Liver (tissue), 3 donors: ENCODE measurements at regions not wholly inside any gene's neighbourhood (a gene's known extent, or its start where the extent isn't known, plus 50 kb on each side); places are given as distances from the start of the nearest gene placed in this dataset.

Experiments
- CTCF ChIP-seq: fragments of 150-350 bp; IDR thresholded peaks from 2 replicates; pipeline ENCODE4 v1.5.1; 2017; ENCODE audit warnings: improper control_type of control experiment, low read depth, low read length; ENCODE audit not compliant: missing input control
- FOXA1 ChIP-seq: IDR thresholded peaks from 2 replicates; pipeline ENCODE4 v1.6.1; 2016; ENCODE audit warnings: antibody characterized with exemption
- RAD21 ChIP-seq, 2 donors: IDR thresholded peaks; 2 replicates each; pipeline ENCODE4 v1.6.1; 2016; ENCODE audit warnings: antibody characterized with exemption in 2 of 2, mild to moderate bottlenecking in 2 of 2
- REST ChIP-seq: IDR thresholded peaks from 2 replicates; pipeline ENCODE4 v1.6.1; 2016; ENCODE audit warnings: antibody characterized with exemption, mild to moderate bottlenecking
- TAF1 ChIP-seq: conservative IDR thresholded peaks from 2 replicates; pipeline ENCODE4 v1.6.1; 2016; ENCODE audit warnings: antibody characterized with exemption, mild to moderate bottlenecking
- donor health status: healthy.
- donor health status: healthy.

GRCh38 chr9:134492281-134492691 lies 149.3 kb upstream of the COL5A1 start:
- TF ChIP-seq CTCF (no peak), RAD21 (IDR thresholded peaks at IDR 0.05) (no peak), FOXA1 (no peak), REST (no peak), TAF1 (no peak)
